ENCODE measurements at regions not wholly inside any gene's neighbourhood (a gene's known extent, or its start where the extent isn't known, plus 50 kb on each side); places are given as distances from the start of the nearest gene placed in this dataset.

DNA sequence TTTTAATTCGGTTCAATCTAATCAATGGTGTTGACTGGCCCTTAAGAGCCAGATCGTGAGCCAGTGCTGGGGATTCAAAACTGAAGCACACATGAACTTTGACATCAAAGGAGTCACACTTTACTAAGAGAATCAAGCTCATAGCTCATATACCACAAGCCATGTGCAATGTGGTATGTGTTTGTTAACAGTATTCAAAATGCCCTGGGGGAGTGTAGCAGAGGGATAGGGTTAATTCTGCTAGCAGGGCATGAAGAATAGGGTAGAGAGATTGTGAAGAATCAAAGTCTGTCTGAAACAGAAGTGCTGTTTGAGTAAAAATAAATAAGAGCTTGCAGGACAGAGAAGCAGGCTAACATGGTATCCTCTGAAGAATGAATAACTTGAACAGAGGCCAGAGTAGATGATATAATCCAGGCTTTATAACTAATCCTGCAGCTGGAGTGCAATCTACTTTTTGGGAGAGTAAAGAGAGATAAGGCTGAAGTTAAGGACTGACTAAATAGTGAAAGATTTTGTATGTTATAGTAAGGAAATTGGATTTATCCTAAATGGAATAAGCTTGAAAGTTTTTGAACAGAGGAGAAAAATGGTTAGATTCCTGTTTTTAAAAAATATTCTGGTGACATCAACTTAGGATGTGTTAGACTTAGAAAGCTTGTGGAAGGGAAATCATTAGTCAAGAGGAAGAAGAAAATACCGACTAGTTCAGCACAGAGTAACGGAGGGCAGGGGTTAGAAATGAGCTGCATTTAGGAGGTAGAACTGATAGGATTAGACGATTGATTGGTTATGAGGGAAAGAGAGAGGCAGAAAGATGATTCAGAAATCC lies 292.0 kb downstream of the NFKBIZ start:
- ChIA-PET POLR2A (no interaction called here), CTCF (interaction anchor here (1.1 kb wide), 1 partner anchor 21 kb away, joined by 3 read pairs; no protein-coding TSS in a partner anchor), RAD21 (ENCODE audit: low non-redundant PET in 1 of 2, low total read pairs in 2 of 2, uncharacterized antibody in 2 of 2, unreplicated experiment in 2 of 2) (no interaction called here)
- Histone ChIP-seq H3K36me3 (ENCODE audit: control insufficient read depth in 1 of 2, insufficient read depth in 2 of 2, low read length in 2 of 2) (no peaks in the 10 kb centered on the region), H4K20me1 (ENCODE audit: insufficient read depth) (no peaks in the 10 kb centered on the region), H3K9me3 (ENCODE audit: control insufficient read depth in 1 of 2, insufficient read depth in 1 of 2, low read depth in 1 of 2, low read length in 2 of 2) (no peaks in the 10 kb centered on the region), H3K9ac (ENCODE audit: low read length) (no peak overlapping the region), H3K4me2 (ENCODE audit: low read length) (no peak overlapping the region), H3K4me1 (ENCODE audit: control insufficient read depth in 1 of 2, insufficient read depth in 2 of 2, low read length in 2 of 2) (no peaks in the 10 kb centered on the region), H3K4me3 (replicated peaks in 1 of 2; ENCODE audit: low read depth in 1 of 2, low read length in 2 of 2) (no peak overlapping the region), H3K27ac (ENCODE audit: low read depth, low read length) (no peak overlapping the region), H3K27me3 (ENCODE audit: insufficient read depth, low read length) (no peaks in the 10 kb centered on the region), H2AFZ (ENCODE audit: low read depth, low read length, poor library complexity, severe bottlenecking) (no peak overlapping the region), H3K79me2 (ENCODE audit: insufficient read depth, low read length) (no peaks in the 10 kb centered on the region), H3K9me2 (ENCODE audit: insufficient read depth) (no peaks in the 10 kb centered on the region)
- DNase-seq (ENCODE audit: low read depth, low spot score) (no peak), ATAC-seq (no peak)
- TF ChIP-seq CEBPB (IDR thresholded peaks at IDR 0.05; ENCODE audit: low read depth) (no peak), TCF7L2 (IDR thresholded peaks at IDR 0.05; ENCODE audit: borderline replicate concordance, extremely low read depth, insufficient read depth, insufficient read length) (no peak), SRF (IDR thresholded peaks at IDR 0.05; ENCODE audit: low read depth) (no peak)
- intact Hi-C loops (cut with micrococcal nuclease) = no loop called here
- BruUV-seq (replicated peaks) = no TSS peak

DNA sequence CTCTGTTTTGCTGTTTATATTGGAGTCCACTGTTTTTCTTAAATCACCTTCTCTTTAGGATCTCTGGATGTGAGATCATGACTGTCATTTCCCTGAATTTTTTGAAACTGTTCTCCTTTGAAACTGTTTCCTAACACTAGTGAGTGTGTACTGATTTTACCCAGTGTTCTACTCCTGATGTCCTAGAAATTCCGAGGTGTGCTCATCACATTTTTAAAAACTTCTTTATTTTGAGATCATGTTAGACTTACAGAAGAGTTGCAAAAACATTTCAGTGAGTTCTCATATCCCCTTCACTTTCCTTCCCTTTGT lies 292.6 kb downstream of the NFKBIZ start:
- no peaks in the 10 kb centered on the region for H3K9me2 ChIP-seq (ENCODE audit: insufficient read depth)
- no peaks in the 10 kb centered on the region for H4K20me1 ChIP-seq (ENCODE audit: insufficient read depth)
- ATAC-seq (no peak), DNase-seq (ENCODE audit: low read depth, low spot score) (no peak)
- no peaks in the 10 kb centered on the region for H3K79me2 ChIP-seq (ENCODE audit: insufficient read depth, low read length)
- H3K27ac ChIP-seq (ENCODE audit: low read depth, low read length) = no peak overlapping the region
- RAD21 ChIA-PET (ENCODE audit: low non-redundant PET in 1 of 2, low total read pairs in 2 of 2, uncharacterized antibody in 2 of 2, unreplicated experiment in 2 of 2) = no interaction called here
- H2AFZ ChIP-seq (ENCODE audit: low read depth, low read length, poor library complexity, severe bottlenecking) = no peak overlapping the region
- H3K4me2 ChIP-seq (ENCODE audit: low read length) = no peak overlapping the region
- BruUV-seq (replicated peaks) = no TSS peak
- no peaks in the 10 kb centered on the region for H3K27me3 ChIP-seq (ENCODE audit: insufficient read depth, low read length)
- H3K4me1 ChIP-seq (ENCODE audit: control insufficient read depth in 1 of 2, insufficient read depth in 2 of 2, low read length in 2 of 2) = no peaks in the 10 kb centered on the region
- CTCF ChIA-PET = no interaction called here
- H3K4me3 ChIP-seq (replicated peaks in 1 of 2; ENCODE audit: low read depth in 1 of 2, low read length in 2 of 2) = no peak overlapping the region
- H3K9me3 ChIP-seq (ENCODE audit: control insufficient read depth in 1 of 2, insufficient read depth in 1 of 2, low read depth in 1 of 2, low read length in 2 of 2) = no peaks in the 10 kb centered on the region
- intact Hi-C loops (cut with micrococcal nuclease) = no loop called here
- H3K9ac ChIP-seq (ENCODE audit: low read length) = no peak overlapping the region
- POLR2A ChIA-PET = no interaction called here
- H3K36me3 ChIP-seq (ENCODE audit: control insufficient read depth in 1 of 2, insufficient read depth in 2 of 2, low read length in 2 of 2) = no peaks in the 10 kb centered on the region
- TF ChIP-seq POLR2AphosphoS5 (IDR thresholded peaks at IDR 0.05; ENCODE audit: low read depth, low read length) (no peak), EZH2phosphoT487 (IDR thresholded peaks at IDR 0.05; ENCODE audit: borderline replicate concordance) (no peak), SIN3A (IDR thresholded peaks at IDR 0.05; ENCODE audit: low read depth) (no peak), CEBPB (IDR thresholded peaks at IDR 0.05; ENCODE audit: low read depth) (no peak), SRF (IDR thresholded peaks at IDR 0.05; ENCODE audit: low read depth) (no peak), JUND (IDR thresholded peaks at IDR 0.05) (no peak), FOSL1 (IDR thresholded peaks at IDR 0.05; ENCODE audit: low read depth) (no peak), CBX3 (IDR thresholded peaks at IDR 0.05; ENCODE audit: low read depth) (no peak), SP1 (IDR thresholded peaks at IDR 0.05; ENCODE audit: low read depth) (no peak), EGR1 (IDR thresholded peaks at IDR 0.05; ENCODE audit: low read depth) (no peak), TCF7L2 (IDR thresholded peaks at IDR 0.05; ENCODE audit: borderline replicate concordance, extremely low read depth, insufficient read depth, insufficient read length) (no peak), ZNF274 (IDR thresholded peaks at IDR 0.05; ENCODE audit: low read depth, low read length) (no peak)
- TF ChIP-seq, protein P1, sequence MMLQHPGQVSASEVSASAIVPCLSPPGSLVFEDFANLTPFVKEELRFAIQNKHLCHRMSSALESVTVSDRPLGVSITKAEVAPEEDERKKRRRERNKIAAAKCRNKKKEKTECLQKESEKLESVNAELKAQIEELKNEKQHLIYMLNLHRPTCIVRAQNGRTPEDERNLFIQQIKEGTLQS (IDR thresholded peaks at IDR 0.05) = no peak
- TF ChIP-seq, protein P2, sequence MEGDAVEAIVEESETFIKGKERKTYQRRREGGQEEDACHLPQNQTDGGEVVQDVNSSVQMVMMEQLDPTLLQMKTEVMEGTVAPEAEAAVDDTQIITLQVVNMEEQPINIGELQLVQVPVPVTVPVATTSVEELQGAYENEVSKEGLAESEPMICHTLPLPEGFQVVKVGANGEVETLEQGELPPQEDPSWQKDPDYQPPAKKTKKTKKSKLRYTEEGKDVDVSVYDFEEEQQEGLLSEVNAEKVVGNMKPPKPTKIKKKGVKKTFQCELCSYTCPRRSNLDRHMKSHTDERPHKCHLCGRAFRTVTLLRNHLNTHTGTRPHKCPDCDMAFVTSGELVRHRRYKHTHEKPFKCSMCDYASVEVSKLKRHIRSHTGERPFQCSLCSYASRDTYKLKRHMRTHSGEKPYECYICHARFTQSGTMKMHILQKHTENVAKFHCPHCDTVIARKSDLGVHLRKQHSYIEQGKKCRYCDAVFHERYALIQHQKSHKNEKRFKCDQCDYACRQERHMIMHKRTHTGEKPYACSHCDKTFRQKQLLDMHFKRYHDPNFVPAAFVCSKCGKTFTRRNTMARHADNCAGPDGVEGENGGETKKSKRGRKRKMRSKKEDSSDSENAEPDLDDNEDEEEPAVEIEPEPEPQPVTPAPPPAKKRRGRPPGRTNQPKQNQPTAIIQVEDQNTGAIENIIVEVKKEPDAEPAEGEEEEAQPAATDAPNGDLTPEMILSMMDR (IDR thresholded peaks at IDR 0.05 in 2 of 3, conservative IDR thresholded peaks at IDR 0.05 in 1 of 3; ENCODE audit: borderline replicate concordance in 1 of 3, insufficient read depth in 1 of 3, low read depth in 2 of 3, low read length in 2 of 3) = no peak
- TF ChIP-seq, protein P3, sequence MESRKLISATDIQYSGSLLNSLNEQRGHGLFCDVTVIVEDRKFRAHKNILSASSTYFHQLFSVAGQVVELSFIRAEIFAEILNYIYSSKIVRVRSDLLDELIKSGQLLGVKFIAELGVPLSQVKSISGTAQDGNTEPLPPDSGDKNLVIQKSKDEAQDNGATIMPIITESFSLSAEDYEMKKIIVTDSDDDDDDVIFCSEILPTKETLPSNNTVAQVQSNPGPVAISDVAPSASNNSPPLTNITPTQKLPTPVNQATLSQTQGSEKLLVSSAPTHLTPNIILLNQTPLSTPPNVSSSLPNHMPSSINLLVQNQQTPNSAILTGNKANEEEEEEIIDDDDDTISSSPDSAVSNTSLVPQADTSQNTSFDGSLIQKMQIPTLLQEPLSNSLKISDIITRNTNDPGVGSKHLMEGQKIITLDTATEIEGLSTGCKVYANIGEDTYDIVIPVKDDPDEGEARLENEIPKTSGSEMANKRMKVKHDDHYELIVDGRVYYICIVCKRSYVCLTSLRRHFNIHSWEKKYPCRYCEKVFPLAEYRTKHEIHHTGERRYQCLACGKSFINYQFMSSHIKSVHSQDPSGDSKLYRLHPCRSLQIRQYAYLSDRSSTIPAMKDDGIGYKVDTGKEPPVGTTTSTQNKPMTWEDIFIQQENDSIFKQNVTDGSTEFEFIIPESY (IDR thresholded peaks at IDR 0.05; ENCODE audit: extremely low read depth, insufficient replicate concordance, low read length) = no peak

All from HCT116 (cell line).